NCI-H146 treated with DMSO at 0.1 percent for 48 hours (cell line): ENCODE measurements at regions not wholly inside any gene's neighbourhood (a gene's known extent, or its start where the extent isn't known, plus 50 kb on each side); places are given as distances from the start of the nearest gene placed in this dataset.

Experiments used
- DNase-seq: peaks from one replicate; lab custom pipeline; 2025; ENCODE audit not compliant: unreplicated experiment; lab: John Stamatoyannopoulos, UW

- no peak for DNase-seq
Measured at GRCh38 chr11:43602670-43603069, 77.9 kb upstream of the HSD17B12 start.

GRCh38 chr11:43614214-43614613 lies 66.3 kb upstream of the HSD17B12 start:
- no peak for DNase-seq

DNA sequence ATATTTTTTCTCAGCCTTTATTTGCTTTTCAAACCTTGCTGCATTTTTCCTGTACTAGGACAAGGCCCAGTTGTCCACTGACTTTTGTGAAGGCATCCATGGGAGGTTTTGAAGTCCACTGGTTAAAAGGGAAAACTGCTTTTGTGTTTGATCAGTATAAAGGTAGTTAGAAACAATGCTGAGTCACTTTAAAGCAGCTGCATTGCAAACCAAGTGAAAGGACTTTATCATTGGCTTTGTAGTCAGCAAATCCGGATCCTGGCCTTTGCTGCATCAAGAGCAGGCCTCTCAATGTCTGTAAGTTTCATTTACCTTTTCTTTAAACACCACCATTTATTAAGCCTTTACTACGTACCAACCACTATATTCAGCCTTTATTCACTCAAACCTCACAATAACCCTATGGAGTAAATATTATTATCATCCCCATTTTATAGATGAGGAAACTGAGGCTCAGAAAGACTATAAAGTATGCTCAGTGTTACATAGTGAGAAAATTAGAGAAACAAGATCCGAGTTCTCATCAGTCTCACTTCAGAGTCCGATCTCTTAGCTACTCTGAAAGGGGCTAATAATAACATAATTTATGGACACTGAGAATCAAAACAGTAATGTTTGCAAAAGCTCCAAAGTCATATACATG lies 60.6 kb upstream of the HSD17B12 start:
- no peak for DNase-seq

DNA sequence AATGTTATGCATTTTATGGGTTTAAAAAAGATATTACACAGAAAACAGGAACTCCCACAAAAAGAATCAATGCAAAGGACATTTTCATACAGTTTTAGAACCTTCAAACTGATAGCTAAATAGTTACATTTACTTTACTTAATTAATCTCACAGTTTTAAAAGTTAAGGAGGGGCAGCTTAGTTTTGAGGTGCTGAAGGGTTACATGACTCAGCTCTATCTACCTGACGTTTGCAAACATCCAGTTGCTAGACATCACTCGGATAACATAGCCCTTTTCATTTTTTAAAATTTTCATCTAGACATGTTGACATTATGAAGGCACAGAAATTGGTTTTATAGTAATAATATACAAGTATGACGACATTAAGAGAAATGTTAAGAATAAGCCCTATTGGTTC lies 53.7 kb upstream of the HSD17B12 start:
- no peak for DNase-seq
